Smooth muscle cell (in vitro differentiated cells): ENCODE measurements at regions not wholly inside any gene's neighbourhood (a gene's known extent, or its start where the extent isn't known, plus 50 kb on each side); places are given as distances from the start of the nearest gene placed in this dataset.

ENCODE experiments used
- DNase-seq: peaks from one replicate; lab custom pipeline; 2025; ENCODE audit not compliant: unreplicated experiment; lab: John Stamatoyannopoulos, UW
- H2AFZ ChIP-seq: fragments of 200-600 bp; sonication (generic); 2 replicates; pipeline ENCODE4 v1.6.0; 2016; ENCODE audit warnings: antibody characterized with exemption, low read depth, mild to moderate bottlenecking
- H3F3A ChIP-seq: fragments of 200-600 bp; sonication (generic); 2 replicates; pipeline ENCODE4 v1.6.0; 2017; ENCODE audit warnings: antibody characterized with exemption, low read depth
- H3K27ac ChIP-seq: fragments of 200-600 bp; sonication (generic); 2 replicates; pipeline ENCODE4 v1.5.1; 2016; ENCODE audit warnings: low read depth, mild to moderate bottlenecking
- H3K27me3 ChIP-seq: fragments of 200-600 bp; sonication (generic); 2 replicates; pipeline ENCODE4 v1.6.1; 2016; ENCODE audit warnings: low read depth, mild to moderate bottlenecking
- H3K36me3 ChIP-seq: fragments of 200-600 bp; sonication (generic); 2 replicates; pipeline ENCODE4 v1.5.1; 2016; ENCODE audit warnings: low read depth
- H3K4me1 ChIP-seq: fragments of 200-600 bp; sonication (generic); 2 replicates; pipeline ENCODE4 v1.5.1; 2016; ENCODE audit warnings: low read depth
- H3K4me2 ChIP-seq: fragments of 200-600 bp; sonication (generic); 2 replicates; pipeline ENCODE4 v1.6.0; 2016; ENCODE audit warnings: mild to moderate bottlenecking
- H3K4me3 ChIP-seq: fragments of 200-600 bp; sonication (generic); 2 replicates; pipeline ENCODE4 v1.5.1; 2016; ENCODE audit warnings: mild to moderate bottlenecking
- H3K79me2 ChIP-seq: fragments of 200-600 bp; sonication (generic); 2 replicates; pipeline ENCODE4 v1.6.0; 2016; ENCODE audit warnings: low read depth, mild to moderate bottlenecking
- H3K9ac ChIP-seq: fragments of 200-600 bp; sonication (generic); 2 replicates; pipeline ENCODE4 v1.6.0; 2016; ENCODE audit warnings: low read depth
- H3K9me3 ChIP-seq: fragments of 200-600 bp; sonication (generic); replicated peaks from 2 replicates; pipeline ENCODE4 v1.5.1; 2016; ENCODE audit warnings: low read depth
- H4K20me1 ChIP-seq: fragments of 200-600 bp; sonication (generic); 2 replicates; pipeline ENCODE4 v1.6.0; 2016; ENCODE audit warnings: low read depth
- WGBS: methylation state at CpG from one replicate; pipeline ENCODE4 v1.1.7; 2016; ENCODE audit warnings: low lambda C conversion rate; 5-methylcytosine and 5-hydroxymethylcytosine counted together
- TF ChIP-seq, protein P1 (sequence below): fragments of 200-600 bp; sonication (generic); IDR thresholded peaks from 2 replicates; pipeline ENCODE4 v1.5.1; 2017; ENCODE audit warnings: borderline replicate concordance, mild to moderate bottlenecking, antibody characterized with exemption; ENCODE audit not compliant: insufficient read depth, poor library complexity, severe bottlenecking

DNA sequence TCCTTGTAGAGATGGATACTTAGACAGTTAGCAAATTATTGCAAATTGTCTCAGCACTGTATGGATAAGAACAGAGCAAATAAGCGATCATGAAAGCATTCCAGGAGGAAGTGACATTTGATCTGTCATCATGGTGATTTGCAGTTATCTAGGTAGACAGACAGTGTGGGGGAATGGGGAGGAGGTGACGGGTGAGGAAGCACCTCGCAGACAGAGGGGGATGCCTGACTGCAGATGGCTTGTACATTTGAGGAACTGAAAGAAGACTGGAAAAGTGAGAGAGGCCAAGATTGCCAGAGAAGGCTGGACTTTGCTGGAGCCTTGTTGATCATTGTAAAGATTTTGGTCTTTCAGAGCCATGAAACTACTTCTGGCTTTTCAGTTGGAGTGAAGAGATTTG lies 318.2 kb upstream of the CELF2 start:
- no peak overlapping the region for H3K4me3 ChIP-seq
- no peaks in the 10 kb centered on the region for H3K9me3 ChIP-seq
- H3K4me2 ChIP-seq = no peak overlapping the region
- H4K20me1 ChIP-seq = no peaks in the 10 kb centered on the region
- TF ChIP-seq, protein P1, sequence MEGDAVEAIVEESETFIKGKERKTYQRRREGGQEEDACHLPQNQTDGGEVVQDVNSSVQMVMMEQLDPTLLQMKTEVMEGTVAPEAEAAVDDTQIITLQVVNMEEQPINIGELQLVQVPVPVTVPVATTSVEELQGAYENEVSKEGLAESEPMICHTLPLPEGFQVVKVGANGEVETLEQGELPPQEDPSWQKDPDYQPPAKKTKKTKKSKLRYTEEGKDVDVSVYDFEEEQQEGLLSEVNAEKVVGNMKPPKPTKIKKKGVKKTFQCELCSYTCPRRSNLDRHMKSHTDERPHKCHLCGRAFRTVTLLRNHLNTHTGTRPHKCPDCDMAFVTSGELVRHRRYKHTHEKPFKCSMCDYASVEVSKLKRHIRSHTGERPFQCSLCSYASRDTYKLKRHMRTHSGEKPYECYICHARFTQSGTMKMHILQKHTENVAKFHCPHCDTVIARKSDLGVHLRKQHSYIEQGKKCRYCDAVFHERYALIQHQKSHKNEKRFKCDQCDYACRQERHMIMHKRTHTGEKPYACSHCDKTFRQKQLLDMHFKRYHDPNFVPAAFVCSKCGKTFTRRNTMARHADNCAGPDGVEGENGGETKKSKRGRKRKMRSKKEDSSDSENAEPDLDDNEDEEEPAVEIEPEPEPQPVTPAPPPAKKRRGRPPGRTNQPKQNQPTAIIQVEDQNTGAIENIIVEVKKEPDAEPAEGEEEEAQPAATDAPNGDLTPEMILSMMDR = no peak
- no peaks in the 10 kb centered on the region for H3K4me1 ChIP-seq
- DNase-seq = no peak
- 52% methylated on average over 3 of the region's 3 CpGs for WGBS
- no peak overlapping the region for H3K9ac ChIP-seq
- no peaks in the 10 kb centered on the region for H3F3A ChIP-seq
- H3K27ac ChIP-seq = no peak overlapping the region
- no peaks in the 10 kb centered on the region for H3K79me2 ChIP-seq
- no peaks in the 10 kb centered on the region for H3K27me3 ChIP-seq
- H2AFZ ChIP-seq = no peak overlapping the region
- no peaks in the 10 kb centered on the region for H3K36me3 ChIP-seq

DNA sequence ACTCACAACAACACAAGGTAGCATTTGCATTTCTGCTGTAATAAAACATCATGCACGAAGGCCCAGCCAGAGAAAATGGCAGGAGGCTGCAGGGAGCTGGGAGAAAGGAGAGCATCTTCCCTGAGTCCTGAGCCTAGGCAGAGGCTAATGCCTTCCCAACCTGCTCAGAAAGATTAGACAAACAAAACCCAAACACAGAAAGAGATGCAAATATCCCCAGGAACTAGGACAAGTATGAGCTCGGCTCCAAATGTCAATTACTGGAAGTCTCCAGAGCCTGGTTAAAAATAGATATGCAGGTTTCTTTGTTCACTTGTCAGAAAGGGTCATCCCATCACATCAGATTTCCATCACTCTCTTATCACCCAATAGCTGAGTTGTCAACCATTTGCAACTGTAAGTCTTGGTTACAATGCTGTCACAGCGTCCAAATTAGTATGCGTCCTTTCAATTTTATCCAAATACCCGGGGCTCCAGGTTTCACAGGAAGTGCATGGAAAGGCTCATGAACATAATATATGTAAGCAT lies 316.5 kb upstream of the CELF2 start:
- Histone ChIP-seq H3K27me3 (no peaks in the 10 kb centered on the region), H3K4me2 (no peak overlapping the region), H4K20me1 (no peaks in the 10 kb centered on the region), H3K9me3 (no peaks in the 10 kb centered on the region), H3K9ac (no peak overlapping the region), H3K79me2 (no peaks in the 10 kb centered on the region), H2AFZ (no peak overlapping the region), H3K4me1 (no peaks in the 10 kb centered on the region), H3F3A (no peaks in the 10 kb centered on the region), H3K4me3 (no peak overlapping the region), H3K36me3 (no peaks in the 10 kb centered on the region), H3K27ac (no peak overlapping the region)
- no peak for DNase-seq
- 95% methylated on average over 5 of the region's 5 CpGs for whole genome bisulfite sequencing
- TF ChIP-seq, protein P1 = no peak

DNA sequence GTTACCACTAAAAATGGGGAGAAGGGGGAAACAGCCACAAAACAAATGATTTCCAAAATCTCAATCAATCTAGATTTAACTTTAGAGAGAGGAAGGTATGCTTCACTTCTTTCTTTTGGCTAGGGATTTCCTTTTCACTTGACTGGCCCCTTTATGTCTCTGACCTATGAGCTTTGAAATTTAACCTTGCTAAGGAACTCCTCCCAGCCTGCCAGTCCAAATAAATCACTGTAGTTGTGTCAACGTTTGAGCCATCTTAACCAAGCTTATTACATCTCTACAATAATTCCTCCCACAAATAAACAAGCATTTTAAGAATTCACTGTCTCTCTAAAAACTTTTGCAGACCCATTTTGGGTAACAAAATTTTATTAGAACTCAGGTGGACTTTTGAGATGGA lies 315.5 kb upstream of the CELF2 start:
- Histone ChIP-seq H3K4me3 (no peak overlapping the region), H3K27ac (no peak overlapping the region), H2AFZ (no peak overlapping the region), H3K9me3 (no peaks in the 10 kb centered on the region), H4K20me1 (no peaks in the 10 kb centered on the region), H3K9ac (no peak overlapping the region), H3K27me3 (no peaks in the 10 kb centered on the region), H3K4me2 (no peak overlapping the region), H3K4me1 (no peaks in the 10 kb centered on the region), H3K36me3 (no peaks in the 10 kb centered on the region), H3F3A (no peaks in the 10 kb centered on the region), H3K79me2 (no peaks in the 10 kb centered on the region)
- 79% methylated on average over 1 of the region's 1 CpG for WGBS
- TF ChIP-seq, protein P1 = no peak
- no peak for DNase-seq

DNA sequence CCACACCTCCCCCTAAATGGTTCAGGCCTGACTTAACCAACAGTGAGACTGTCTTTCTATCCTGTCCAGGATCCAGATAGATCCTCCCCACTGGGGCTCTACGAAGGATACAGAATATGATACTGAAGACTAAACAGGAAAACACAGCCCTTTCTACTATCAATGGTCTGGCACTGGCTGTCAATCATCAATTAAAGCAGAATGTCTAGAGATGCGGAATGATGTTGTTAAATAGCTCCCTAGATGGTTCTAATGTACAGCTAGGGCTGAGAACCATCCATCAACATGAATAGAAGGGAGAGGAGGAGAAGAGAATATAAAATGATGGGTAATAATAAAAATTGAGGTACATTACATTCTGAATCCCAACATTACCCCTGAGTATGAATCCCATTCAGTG lies 314.3 kb upstream of the CELF2 start:
- no peaks in the 10 kb centered on the region for H3K27me3 ChIP-seq
- H2AFZ ChIP-seq = no peak overlapping the region
- no peaks in the 10 kb centered on the region for H3K36me3 ChIP-seq
- TF ChIP-seq, protein P1 = no peak
- H3K79me2 ChIP-seq = no peaks in the 10 kb centered on the region
- H3K9ac ChIP-seq = no peak overlapping the region
- no peak for DNase-seq
- H3K27ac ChIP-seq = no peak overlapping the region
- WGBS = 98% methylated on average over 2 of the region's 2 CpGs
- no peaks in the 10 kb centered on the region for H3K9me3 ChIP-seq
- H3K4me3 ChIP-seq = no peak overlapping the region
- no peaks in the 10 kb centered on the region for H3F3A ChIP-seq
- H3K4me2 ChIP-seq = no peak overlapping the region
- no peaks in the 10 kb centered on the region for H4K20me1 ChIP-seq
- H3K4me1 ChIP-seq = no peaks in the 10 kb centered on the region
